GM12878 (cell line): ENCODE measurements at regions not wholly inside any gene's neighbourhood (a gene's known extent, or its start where the extent isn't known, plus 50 kb on each side); places are given as distances from the start of the nearest gene placed in this dataset.

Experiments
- ATAC-seq: fragments of 200-7000 bp; cut with Tn5 transposase; 3 replicates; pipeline ENCODE4 v1.9.1; 2020; ENCODE audit warnings: mild to moderate bottlenecking, moderate library complexity
- BruUV-seq: library from RNA; stranded (reverse); fragments of 400-500 nt; replicated peaks from 2 replicates; lab custom pipeline; 2021; lab: Mats Ljungman, UMichigan
- CTCF ChIA-PET: fragments of 300-600 bp; sonication (Branson Sonifier 250); formaldehyde crosslinking; extraction: SDS; loops from one replicate; lab custom pipeline; 2021; ENCODE audit warnings: inconsistent platforms; lab: Yijun Ruan, JAX
- POLR2A ChIA-PET: fragments of 350-600 bp; formaldehyde crosslinking; extraction: SDS; loops from one replicate; lab custom pipeline; 2021; ENCODE audit warnings: inconsistent platforms; lab: Charles Lee
- RAD21 ChIA-PET: fragments of 300-600 bp; sonication (Branson Sonifier 250); formaldehyde crosslinking; loops from one replicate; lab custom pipeline; 2023; ENCODE audit warnings: antibody characterized with exemption; ENCODE audit not compliant: unreplicated experiment; lab: Charles Lee
- SMC1A ChIA-PET: fragments of 300-600 bp; sonication (Branson Sonifier 250); formaldehyde crosslinking; loops from one replicate; lab custom pipeline; 2023; ENCODE audit not compliant: unreplicated experiment, uncharacterized antibody; lab: Charles Lee
- DNase-seq: peaks from one replicate; pipeline ENCODE4 v3.0.0-alpha.2; 2011; ENCODE audit warnings: low read depth, low spot score
- FAIRE-seq: peaks from 3 replicates; lab custom pipeline; 2011; peaks lifted over from hg19 to GRCh38; lab: Jason Lieb, UNC
- H2AFZ ChIP-seq: 2 replicates; pipeline ENCODE4 v1.6.0; 2011; ENCODE audit warnings: low read depth, low read length, control low read depth; ENCODE audit not compliant: control insufficient read depth
- H3K27ac ChIP-seq: 2 replicates; pipeline ENCODE4 v1.5.1; 2011; ENCODE audit warnings: control low read depth; ENCODE audit not compliant: control insufficient read depth, insufficient read depth
- H3K27me3 ChIP-seq, 2 experiments: replicated peaks in 1 of 2; 2 replicates each; pipeline versions ENCODE4 v1.6.0 to v1.6.1; 2011; ENCODE audit warnings: low read length in 1 of 2; ENCODE audit not compliant: control insufficient read depth in 2 of 2, insufficient read depth in 2 of 2
- H3K36me3 ChIP-seq, 2 experiments: 2 replicates each; pipeline ENCODE4 v1.5.1; 2011; ENCODE audit warnings: low read length in 1 of 2; ENCODE audit not compliant: control insufficient read depth in 2 of 2, insufficient read depth in 2 of 2
- H3K4me1 ChIP-seq: 2 replicates; pipeline ENCODE4 v1.6.1; 2011; ENCODE audit warnings: mild to moderate bottlenecking, low read length, moderate library complexity, mixed read lengths; ENCODE audit not compliant: control insufficient read depth, insufficient read depth
- H3K4me2 ChIP-seq: 2 replicates; pipeline ENCODE4 v1.6.0; 2011; ENCODE audit warnings: control low read depth; ENCODE audit not compliant: control insufficient read depth, insufficient read depth
- H3K4me3 ChIP-seq: fragments of 200-600 bp; sonication (generic); 2 replicates; pipeline ENCODE4 v1.5.1; 2016
- H3K79me2 ChIP-seq: 2 replicates; pipeline ENCODE4 v1.6.0; 2011; ENCODE audit warnings: low read length; ENCODE audit not compliant: control insufficient read depth, insufficient read depth
- H3K9ac ChIP-seq: 2 replicates; pipeline ENCODE4 v1.8.0; 2011; ENCODE audit warnings: low read length, control low read depth, mixed read lengths; ENCODE audit not compliant: control insufficient read depth, insufficient read depth
- H3K9me3 ChIP-seq: replicated peaks from 3 replicates; pipeline ENCODE4 v1.5.1; 2011; ENCODE audit warnings: mild to moderate bottlenecking, low read length; ENCODE audit not compliant: control insufficient read depth, insufficient read depth
- H4K20me1 ChIP-seq: 2 replicates; pipeline ENCODE4 v1.6.0; 2011; ENCODE audit not compliant: control insufficient read depth, insufficient read depth
- BACH1 ChIP-seq: fragments of 450-650 bp; IDR thresholded peaks from 2 replicates; pipeline ENCODE4 v1.6.1; 2017; ENCODE audit warnings: mild to moderate bottlenecking, borderline replicate concordance
- CBX3 ChIP-seq: fragments of 200-600 bp; sonication (generic); IDR thresholded peaks from 2 replicates; pipeline ENCODE4 v1.6.1; 2016; ENCODE audit warnings: low read depth, borderline replicate concordance
- HDAC2 ChIP-seq: fragments of 200-600 bp; sonication (generic); IDR thresholded peaks from 2 replicates; pipeline ENCODE4 v1.6.1; 2017
- HDGF ChIP-seq: fragments of 450-650 bp; IDR thresholded peaks from 2 replicates; pipeline ENCODE4 v1.6.1; 2016; ENCODE audit warnings: antibody characterized with exemption
- JUNB ChIP-seq: IDR thresholded peaks from 2 replicates; pipeline ENCODE4 v1.6.1; 2016; ENCODE audit warnings: antibody characterized with exemption, mild to moderate bottlenecking
- MTA3 ChIP-seq: IDR thresholded peaks from 2 replicates; pipeline ENCODE4 v1.6.1; 2012; ENCODE audit warnings: low read length, inconsistent platforms, borderline replicate concordance
- NFXL1 ChIP-seq: fragments of 450-650 bp; IDR thresholded peaks from 2 replicates; pipeline ENCODE4 v1.6.1; 2017; ENCODE audit warnings: antibody characterized with exemption, mild to moderate bottlenecking, borderline replicate concordance
- NR2C2 ChIP-seq: IDR thresholded peaks from 2 replicates; pipeline ENCODE4 v1.6.1; 2011; ENCODE audit warnings: borderline replicate concordance, low read depth; ENCODE audit not compliant: control insufficient read depth, insufficient read length
- SMC3 ChIP-seq: IDR thresholded peaks from 2 replicates; pipeline ENCODE4 v1.6.1; 2011; ENCODE audit warnings: low read length, improper control_type of control experiment, borderline replicate concordance
- SUZ12 ChIP-seq: fragments of 200-600 bp; sonication (generic); IDR thresholded peaks from one replicate; pipeline ENCODE4 v1.6.1; 2018; ENCODE audit warnings: antibody characterized with exemption, mild to moderate bottlenecking; ENCODE audit not compliant: unreplicated experiment
- TAF1 ChIP-seq: IDR thresholded peaks from 2 replicates; pipeline ENCODE4 v1.6.1; 2011; ENCODE audit warnings: mild to moderate bottlenecking, low read depth, low read length, borderline replicate concordance
- TARDBP ChIP-seq: IDR thresholded peaks from 2 replicates; pipeline ENCODE4 v1.6.1; 2016; ENCODE audit warnings: borderline replicate concordance
- ZNF24 ChIP-seq: fragments of 450-650 bp; IDR thresholded peaks from 2 replicates; pipeline ENCODE4 v1.6.1; 2017; ENCODE audit warnings: antibody characterized with exemption, mild to moderate bottlenecking
- ZNF274 ChIP-seq: IDR thresholded peaks from one replicate; pipeline ENCODE4 v1.8.0; 2011; ENCODE audit not compliant: insufficient read length, insufficient read depth
- ZNF384 ChIP-seq: IDR thresholded peaks from 2 replicates; pipeline ENCODE4 v1.6.1; 2012; ENCODE audit warnings: low read depth, mild to moderate bottlenecking, low read length, improper control_type of control experiment, borderline replicate concordance
- WGBS: methylation state at CpG from one replicate; pipeline ENCODE4 v1.1.6; 2016; ENCODE audit warnings: low lambda C conversion rate; ENCODE audit not compliant: insufficient replicate concordance, insufficient coverage; ENCODE audit errors: missing lambda C conversion rate; 5-methylcytosine and 5-hydroxymethylcytosine counted together
- in situ Hi-C: fragments of 300-500 bp; cut with MboI; formaldehyde crosslinking; loops from 9 replicates; pipeline ENCODE4 v1.14.3; 2018; ENCODE audit warnings: mixed read lengths
- intact Hi-C: fragments of 100-400 bp; cut with micrococcal nuclease; formaldehyde crosslinking; loops from one replicate; pipeline ENCODE4 v1.14.2; 2022; ENCODE audit not compliant: unreplicated experiment
- TF ChIP-seq, protein P1 (sequence below): fragments of 450-650 bp; IDR thresholded peaks from 2 replicates; pipeline ENCODE4 v1.6.1; 2017; ENCODE audit warnings: borderline replicate concordance
- TF ChIP-seq, protein P2 (sequence below): fragments of 450-650 bp; IDR thresholded peaks from 2 replicates; pipeline ENCODE4 v1.6.1; 2014; ENCODE audit warnings: mild to moderate bottlenecking
- TF ChIP-seq, protein P3 (sequence below): fragments of 450-650 bp; IDR thresholded peaks from 2 replicates; pipeline ENCODE4 v1.6.1; 2017; ENCODE audit warnings: low read depth, mild to moderate bottlenecking, moderate library complexity

DNA sequence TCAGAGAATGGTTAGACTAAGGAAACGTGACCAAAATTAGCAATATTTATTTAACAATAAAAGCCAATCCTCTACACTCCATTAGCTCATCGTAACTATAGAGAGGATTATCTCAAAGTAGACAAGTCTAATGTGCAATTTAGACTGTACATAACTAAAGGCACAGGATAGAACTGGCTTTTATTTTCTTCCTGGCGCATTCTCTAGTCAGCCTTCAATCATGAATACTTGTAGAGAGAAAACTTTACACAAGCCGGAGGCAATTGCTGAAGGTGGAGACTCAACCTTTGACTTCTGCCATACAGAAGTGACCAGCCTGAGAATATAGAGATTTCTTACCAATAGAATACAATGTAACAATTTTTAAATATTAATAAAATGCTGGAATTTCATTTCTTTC lies 777.9 kb downstream of the LTN1 start:
- ChIA-PET CTCF (no interaction called here), SMC1A (interaction anchor here (0.9 kb wide), 1 partner anchor 701 kb away, joined by 3 read pairs; no protein-coding TSS in a partner anchor), POLR2A (no interaction called here), RAD21 (no interaction called here)
- in situ Hi-C loops, result no loop called here
- intact Hi-C loops, result no loop called here
- Histone ChIP-seq H3K27me3 (no peaks in the 10 kb centered on the region), H3K4me1 (no peaks in the 10 kb centered on the region), H3K4me2 (no peak overlapping the region), H3K9ac (no peak overlapping the region), H4K20me1 (no peaks in the 10 kb centered on the region), H3K27ac (no peak overlapping the region), H3K36me3 (no peaks in the 10 kb centered on the region), H2AFZ (no peak overlapping the region), H3K9me3 (no peaks in the 10 kb centered on the region), H3K4me3 (no peak overlapping the region), H3K79me2 (no peaks in the 10 kb centered on the region)
- no TSS peak for BruUV-seq
- WGBS, result 25% methylated on average over 4 of the region's 4 CpGs
- TF ChIP-seq SUZ12 (no peak), TARDBP (no peak), BACH1 (no peak), ZNF274 (no peak), NR2C2 (no peak), JUNB (no peak), TAF1 (no peak), CBX3 (no peak), ZNF384 (no peak), NFXL1 (no peak), ZNF24 (no peak), HDAC2 (no peak), HDGF (no peak), MTA3 (no peak), SMC3 (no peak)
- TF ChIP-seq, protein P1, sequence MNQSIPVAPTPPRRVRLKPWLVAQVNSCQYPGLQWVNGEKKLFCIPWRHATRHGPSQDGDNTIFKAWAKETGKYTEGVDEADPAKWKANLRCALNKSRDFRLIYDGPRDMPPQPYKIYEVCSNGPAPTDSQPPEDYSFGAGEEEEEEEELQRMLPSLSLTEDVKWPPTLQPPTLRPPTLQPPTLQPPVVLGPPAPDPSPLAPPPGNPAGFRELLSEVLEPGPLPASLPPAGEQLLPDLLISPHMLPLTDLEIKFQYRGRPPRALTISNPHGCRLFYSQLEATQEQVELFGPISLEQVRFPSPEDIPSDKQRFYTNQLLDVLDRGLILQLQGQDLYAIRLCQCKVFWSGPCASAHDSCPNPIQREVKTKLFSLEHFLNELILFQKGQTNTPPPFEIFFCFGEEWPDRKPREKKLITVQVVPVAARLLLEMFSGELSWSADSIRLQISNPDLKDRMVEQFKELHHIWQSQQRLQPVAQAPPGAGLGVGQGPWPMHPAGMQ, result no peak
- TF ChIP-seq, protein P2, sequence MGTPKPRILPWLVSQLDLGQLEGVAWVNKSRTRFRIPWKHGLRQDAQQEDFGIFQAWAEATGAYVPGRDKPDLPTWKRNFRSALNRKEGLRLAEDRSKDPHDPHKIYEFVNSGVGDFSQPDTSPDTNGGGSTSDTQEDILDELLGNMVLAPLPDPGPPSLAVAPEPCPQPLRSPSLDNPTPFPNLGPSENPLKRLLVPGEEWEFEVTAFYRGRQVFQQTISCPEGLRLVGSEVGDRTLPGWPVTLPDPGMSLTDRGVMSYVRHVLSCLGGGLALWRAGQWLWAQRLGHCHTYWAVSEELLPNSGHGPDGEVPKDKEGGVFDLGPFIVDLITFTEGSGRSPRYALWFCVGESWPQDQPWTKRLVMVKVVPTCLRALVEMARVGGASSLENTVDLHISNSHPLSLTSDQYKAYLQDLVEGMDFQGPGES, result no peak
- TF ChIP-seq, protein P3, sequence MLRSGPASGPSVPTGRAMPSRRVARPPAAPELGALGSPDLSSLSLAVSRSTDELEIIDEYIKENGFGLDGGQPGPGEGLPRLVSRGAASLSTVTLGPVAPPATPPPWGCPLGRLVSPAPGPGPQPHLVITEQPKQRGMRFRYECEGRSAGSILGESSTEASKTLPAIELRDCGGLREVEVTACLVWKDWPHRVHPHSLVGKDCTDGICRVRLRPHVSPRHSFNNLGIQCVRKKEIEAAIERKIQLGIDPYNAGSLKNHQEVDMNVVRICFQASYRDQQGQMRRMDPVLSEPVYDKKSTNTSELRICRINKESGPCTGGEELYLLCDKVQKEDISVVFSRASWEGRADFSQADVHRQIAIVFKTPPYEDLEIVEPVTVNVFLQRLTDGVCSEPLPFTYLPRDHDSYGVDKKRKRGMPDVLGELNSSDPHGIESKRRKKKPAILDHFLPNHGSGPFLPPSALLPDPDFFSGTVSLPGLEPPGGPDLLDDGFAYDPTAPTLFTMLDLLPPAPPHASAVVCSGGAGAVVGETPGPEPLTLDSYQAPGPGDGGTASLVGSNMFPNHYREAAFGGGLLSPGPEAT, result no peak
- FAIRE-seq (no peak), DNase-seq (no peak), ATAC-seq (no peak)
